Keratinocyte (primary cell): ENCODE measurements at regions not wholly inside any gene's neighbourhood (a gene's known extent, or its start where the extent isn't known, plus 50 kb on each side); places are given as distances from the start of the nearest gene placed in this dataset.
A peak's percentile ranks its signal among the peaks of the same experiment; 100 is the strongest.

Source experiments
- DNase-seq: peaks from one replicate; pipeline ENCODE4 v3.0.0-alpha.2; 2011; ENCODE audit warnings: low read depth, missing footprints, low spot score
- FAIRE-seq: peaks from 2 replicates; lab custom pipeline; 2011; peaks lifted over from hg19 to GRCh38; lab: Jason Lieb, UNC
- H2AFZ ChIP-seq: 2 replicates; pipeline ENCODE4 v1.6.0; 2012; ENCODE audit warnings: low read length, control low read depth, inconsistent platforms; ENCODE audit not compliant: control insufficient read depth
- H3K27ac ChIP-seq: 2 replicates; pipeline ENCODE4 v1.5.1; 2011; ENCODE audit warnings: low read length; ENCODE audit not compliant: control insufficient read depth, insufficient read depth
- H3K27me3 ChIP-seq: 3 replicates; pipeline ENCODE4 v1.6.0; 2011; ENCODE audit warnings: low read length; ENCODE audit not compliant: control insufficient read depth, insufficient read depth; ENCODE audit errors: extremely low read depth
- H3K36me3 ChIP-seq, 2 experiments: 2 replicates in 1 of 2; 3 replicates in 1 of 2; pipeline ENCODE4 v1.5.1; 2011; ENCODE audit warnings: low read length in 2 of 2, mild to moderate bottlenecking in 1 of 2; ENCODE audit not compliant: control insufficient read depth in 2 of 2, insufficient read depth in 2 of 2; ENCODE audit errors: extremely low read depth in 1 of 2
- H3K4me1 ChIP-seq: 3 replicates; pipeline ENCODE4 v1.5.1; 2011; ENCODE audit warnings: low read length; ENCODE audit not compliant: control insufficient read depth, insufficient read depth; ENCODE audit errors: extremely low read depth
- H3K4me2 ChIP-seq: 3 replicates; pipeline ENCODE4 v1.6.0; 2011; ENCODE audit warnings: low read depth, low read length; ENCODE audit not compliant: control insufficient read depth, insufficient read depth; ENCODE audit errors: extremely low read depth
- H3K4me3 ChIP-seq, 3 experiments: fragments of 200-600 bp in 1 of 3; sonication (generic) in 1 of 3; 2 replicates in 2 of 3; 3 replicates in 1 of 3; pipeline ENCODE4 v1.5.1; 2011 to 2016; ENCODE audit warnings: low read length in 3 of 3, mild to moderate bottlenecking in 3 of 3, control low read depth in 2 of 3, inconsistent platforms in 1 of 3, low read depth in 1 of 3, mixed read lengths in 1 of 3, mixed run types in 1 of 3, moderate library complexity in 1 of 3; ENCODE audit not compliant: control insufficient read depth in 2 of 3, insufficient read depth in 2 of 3; ENCODE audit errors: extremely low read depth in 1 of 3
- H3K79me2 ChIP-seq: 2 replicates; pipeline ENCODE4 v1.6.0; 2012; ENCODE audit warnings: low read length; ENCODE audit not compliant: control insufficient read depth, insufficient read depth
- H3K9ac ChIP-seq: 3 replicates; pipeline ENCODE4 v1.6.0; 2011; ENCODE audit warnings: low read length; ENCODE audit not compliant: control insufficient read depth, insufficient read depth; ENCODE audit errors: extremely low read depth
- H3K9me1 ChIP-seq: 3 replicates; pipeline ENCODE4 v1.6.0; 2011; ENCODE audit warnings: low read length; ENCODE audit not compliant: control insufficient read depth, insufficient read depth; ENCODE audit errors: extremely low read depth
- H3K9me3 ChIP-seq: 2 replicates; pipeline ENCODE4 v1.5.1; 2012; ENCODE audit warnings: low read depth, low read length; ENCODE audit not compliant: control insufficient read depth
- H4K20me1 ChIP-seq: 3 replicates; pipeline ENCODE4 v1.6.0; 2011; ENCODE audit warnings: low read length; ENCODE audit not compliant: control insufficient read depth, insufficient read depth; ENCODE audit errors: extremely low read depth
- CTCF ChIP-seq, 3 experiments: IDR thresholded peaks in 1 of 3; conservative IDR thresholded peaks in 1 of 3; optimal IDR thresholded peaks in 1 of 3; 2 replicates in 2 of 3; 3 replicates in 1 of 3; pipeline versions ENCODE3 to v1.5.1; 2011; ENCODE audit warnings: low read length in 3 of 3, mild to moderate bottlenecking in 3 of 3, moderate library complexity in 2 of 3, control low read depth in 1 of 3, inconsistent platforms in 1 of 3; ENCODE audit not compliant: insufficient read depth in 2 of 3; ENCODE audit errors: extremely low read depth in 1 of 3
- EZH2 ChIP-seq: IDR thresholded peaks from one replicate; pipeline ENCODE4 v1.6.1; 2012; ENCODE audit warnings: inconsistent platforms, mild to moderate bottlenecking, low read length, moderate library complexity
- dilution Hi-C: fragments of 300-500 bp; cut with MboI; formaldehyde crosslinking; loops from one replicate; pipeline ENCODE4 v1.7.0; 2020; ENCODE audit warnings: low sequenced_read_pairs; ENCODE audit not compliant: extremely low pct_ligation_motif_present

GRCh38 chr12:124411953-124412645 is 117.2 kb downstream of the RFLNA start:
- FAIRE-seq (no peak), DNase-seq (no peak)
- Histone ChIP-seq H4K20me1 (peaks cover 10% of the 10 kb centered on the region), H3K9ac (no peak overlapping the region), H3K79me2 (peaks cover 18% of the 10 kb centered on the region), H2AFZ (no peak overlapping the region), H3K4me1 (peaks cover 16% of the 10 kb centered on the region), H3K36me3 (peaks cover 6 to 23% of the 10 kb centered on the region in 2 experiments), H3K27me3 (no peaks in the 10 kb centered on the region), H3K4me2 (peak overlapping the region; percentile 22), H3K4me3 (no peak overlapping the region), H3K27ac (no peak overlapping the region), H3K9me1 (no peaks in the 10 kb centered on the region), H3K9me3 (no peaks in the 10 kb centered on the region)
- TF ChIP-seq CTCF (optimal IDR thresholded peaks at IDR 0.05 in 1 of 3, IDR thresholded peaks at IDR 0.05 in 1 of 3, conservative IDR thresholded peaks at IDR 0.05 in 1 of 3; ENCODE audit: extremely low read depth in 1 of 3, insufficient read depth in 2 of 3, low read length in 3 of 3) (no peak), EZH2 (no peak)
- dilution Hi-C loops: no loop called here

GRCh38 chr12:124411281-124411878 is 116.5 kb downstream of the RFLNA start:
- peaks cover 16% of the 10 kb centered on the region for H3K4me1 ChIP-seq

More at GRCh38 chr12:124411281-124411878, 116.5 kb downstream of the RFLNA start:
- Histone ChIP-seq H3K79me2 (peaks cover 19% of the 10 kb centered on the region), H3K36me3 (peaks cover 9 to 23% of the 10 kb centered on the region in 2 experiments), H3K9me1 (no peaks in the 10 kb centered on the region), H3K9ac (peak overlapping the region; percentile 15), H3K4me2 (peak overlapping the region; percentile 22), H3K9me3 (no peaks in the 10 kb centered on the region), H3K27ac (no peak overlapping the region), H2AFZ (no peak overlapping the region), H3K27me3 (no peaks in the 10 kb centered on the region), H4K20me1 (peaks cover 16% of the 10 kb centered on the region), H3K4me3 (no peak overlapping the region)
- FAIRE-seq (peak; percentile 74), DNase-seq (peak; percentile 38)
- TF ChIP-seq EZH2 (no peak), CTCF (optimal IDR thresholded peaks at IDR 0.05 in 1 of 3, IDR thresholded peaks at IDR 0.05 in 1 of 3, conservative IDR thresholded peaks at IDR 0.05 in 1 of 3; ENCODE audit: extremely low read depth in 1 of 3, insufficient read depth in 2 of 3, low read length in 3 of 3) (no peak)
- dilution Hi-C loops: no loop called here
